H1 (cell line): ENCODE measurements at regions not wholly inside any gene's neighbourhood (a gene's known extent, or its start where the extent isn't known, plus 50 kb on each side); places are given as distances from the start of the nearest gene placed in this dataset.

ENCODE experiments used
- CHD7 ChIP-seq: fragments of 300-600 bp; sonication (generic); IDR thresholded peaks from 2 replicates; pipeline ENCODE4 v1.7.1; 2012; ENCODE audit warnings: low read length, moderate library complexity, mild to moderate bottlenecking, inconsistent platforms; ENCODE audit not compliant: insufficient replicate concordance
- GABPA ChIP-seq: IDR thresholded peaks from 2 replicates; pipeline ENCODE4 v1.6.1; 2011; ENCODE audit warnings: mild to moderate bottlenecking, low read length, moderate library complexity, borderline replicate concordance; ENCODE audit not compliant: insufficient read depth
- MAX ChIP-seq: IDR thresholded peaks from 2 replicates; pipeline ENCODE4 v1.6.1; 2012; ENCODE audit warnings: inconsistent platforms
- RBBP5 ChIP-seq: IDR thresholded peaks from 2 replicates; pipeline ENCODE4 v1.7.1; 2012; ENCODE audit warnings: low read depth, mild to moderate bottlenecking, inconsistent platforms, low read length, moderate library complexity, borderline replicate concordance
- SP4 ChIP-seq: IDR thresholded peaks from 2 replicates; pipeline ENCODE4 v1.6.1; 2012; ENCODE audit warnings: low read length, inconsistent platforms

GRCh38 chr5:117604845-117605244, 1030.2 kb upstream of the SEMA6A start (continued):
- no peak for TF ChIP-seq CHD7
- TF ChIP-seq GABPA: no peak
- TF ChIP-seq MAX: no peak
- TF ChIP-seq SP4: no peak
- no peak for TF ChIP-seq RBBP5
